Mesendoderm (in vitro differentiated cells): ENCODE measurements at regions not wholly inside any gene's neighbourhood (a gene's known extent, or its start where the extent isn't known, plus 50 kb on each side); places are given as distances from the start of the nearest gene placed in this dataset.

Source experiments
- DNase-seq: peaks from one replicate; pipeline ENCODE4 v3.0.0; 2013
- H2AK5ac ChIP-seq: 2 replicates; pipeline ENCODE4 v1.6.1; 2013; ENCODE audit warnings: low read length, inconsistent platforms
- H2BK120ac ChIP-seq: 2 replicates; pipeline ENCODE4 v1.6.1; 2013; ENCODE audit warnings: low read depth, mild to moderate bottlenecking, low read length, moderate library complexity, mixed read lengths
- H2BK15ac ChIP-seq: replicated peaks from 2 replicates; pipeline ENCODE4 v1.6.1; 2013; ENCODE audit warnings: low read depth, mild to moderate bottlenecking, moderate library complexity
- H2BK5ac ChIP-seq: 2 replicates; pipeline ENCODE4 v1.6.1; 2013; ENCODE audit warnings: low read length, inconsistent platforms
- H3K18ac ChIP-seq: 2 replicates; pipeline ENCODE4 v1.6.1; 2013; ENCODE audit warnings: mild to moderate bottlenecking, low read length, mixed read lengths
- H3K23ac ChIP-seq: one replicate; pipeline ENCODE4 v1.6.1; 2013; ENCODE audit warnings: low read length
- H3K27ac ChIP-seq: 2 replicates; pipeline ENCODE4 v1.5.1; 2013; ENCODE audit warnings: low read depth, mild to moderate bottlenecking, inconsistent platforms, low read length, moderate library complexity
- H3K27me3 ChIP-seq: 2 replicates; pipeline ENCODE4 v1.6.1; 2013; ENCODE audit warnings: low read length, control low read depth, mild to moderate bottlenecking, inconsistent platforms; ENCODE audit not compliant: insufficient read depth, poor library complexity
- H3K36me3 ChIP-seq: 2 replicates; pipeline ENCODE4 v1.6.1; 2013; ENCODE audit warnings: low read length, inconsistent platforms; ENCODE audit not compliant: control insufficient read depth, insufficient read depth
- H3K4ac ChIP-seq: one replicate; pipeline ENCODE4 v1.6.1; 2013; ENCODE audit warnings: low read depth, mild to moderate bottlenecking, low read length, moderate library complexity
- H3K4me1 ChIP-seq: 2 replicates; pipeline ENCODE4 v1.6.1; 2013; ENCODE audit warnings: low read depth, low read length, inconsistent platforms; ENCODE audit not compliant: control insufficient read depth
- H3K4me2 ChIP-seq: 2 replicates; pipeline ENCODE4 v1.6.1; 2013; ENCODE audit warnings: low read length
- H3K4me3 ChIP-seq: 2 replicates; pipeline ENCODE4 v1.5.1; 2013; ENCODE audit warnings: mild to moderate bottlenecking, low read length
- H3K56ac ChIP-seq: one replicate; pipeline ENCODE4 v1.6.1; 2013; ENCODE audit warnings: low read length
- H3K79me1 ChIP-seq: 2 replicates; pipeline ENCODE4 v1.6.1; 2013; ENCODE audit warnings: low read length, inconsistent platforms
- H3K79me2 ChIP-seq: 2 replicates; pipeline ENCODE4 v1.6.1; 2013; ENCODE audit warnings: mild to moderate bottlenecking, low read length; ENCODE audit not compliant: control insufficient read depth, insufficient read depth
- H3K9ac ChIP-seq: 2 replicates; pipeline ENCODE4 v1.6.1; 2013; ENCODE audit warnings: low read length, inconsistent platforms
- H4K5ac ChIP-seq: one replicate; pipeline ENCODE4 v1.6.1; 2013; ENCODE audit warnings: low read length
- H4K8ac ChIP-seq: one replicate; pipeline ENCODE4 v1.6.1; 2013; ENCODE audit warnings: low read depth, mild to moderate bottlenecking, control low read depth, low read length, moderate library complexity
- WGBS: extraction: QIAGEN DNeasy Blood & Tissue Kit; methylation state at CpG from one replicate; pipeline ENCODE4 v1.1.7; 2013; ENCODE audit warnings: low lambda C conversion rate, missing lambda C conversion rate; ENCODE audit not compliant: insufficient coverage; ENCODE audit errors: extremely low coverage; 5-methylcytosine and 5-hydroxymethylcytosine counted together

DNA sequence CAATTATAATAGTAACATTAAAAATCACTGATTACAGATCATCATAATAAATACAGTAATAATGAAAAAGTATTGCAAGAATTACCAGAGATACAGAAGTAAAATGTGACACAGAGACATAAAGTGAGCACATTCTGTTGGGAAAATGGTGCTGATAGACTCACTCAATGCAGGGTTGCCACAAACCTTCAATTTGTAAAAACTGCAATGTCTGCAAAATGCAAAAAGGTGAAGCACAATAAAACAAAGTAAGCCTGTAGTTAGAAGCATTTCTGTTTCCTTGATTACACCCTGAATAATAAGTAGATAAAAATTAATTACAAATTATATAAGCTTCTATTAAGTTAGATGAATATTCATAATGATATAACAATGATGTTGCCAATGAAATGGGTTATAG lies 736.2 kb upstream of the CHD1 start:
- Histone ChIP-seq H3K4me3 (no peak overlapping the region), H3K18ac (no peak overlapping the region), H3K9ac (no peak overlapping the region), H3K4ac (no peak overlapping the region), H3K4me1 (no peaks in the 10 kb centered on the region), H4K8ac (no peak overlapping the region), H3K4me2 (no peak overlapping the region), H2BK120ac (no peak overlapping the region), H3K56ac (no peak overlapping the region), H3K23ac (no peak overlapping the region), H2BK5ac (no peak overlapping the region), H3K79me2 (no peaks in the 10 kb centered on the region), H3K27me3 (no peaks in the 10 kb centered on the region), H3K27ac (no peak overlapping the region), H4K5ac (no peak overlapping the region), H3K79me1 (no peaks in the 10 kb centered on the region), H2BK15ac (no peak overlapping the region), H2AK5ac (no peak overlapping the region), H3K36me3 (no peaks in the 10 kb centered on the region)
- no peak for DNase-seq

DNA sequence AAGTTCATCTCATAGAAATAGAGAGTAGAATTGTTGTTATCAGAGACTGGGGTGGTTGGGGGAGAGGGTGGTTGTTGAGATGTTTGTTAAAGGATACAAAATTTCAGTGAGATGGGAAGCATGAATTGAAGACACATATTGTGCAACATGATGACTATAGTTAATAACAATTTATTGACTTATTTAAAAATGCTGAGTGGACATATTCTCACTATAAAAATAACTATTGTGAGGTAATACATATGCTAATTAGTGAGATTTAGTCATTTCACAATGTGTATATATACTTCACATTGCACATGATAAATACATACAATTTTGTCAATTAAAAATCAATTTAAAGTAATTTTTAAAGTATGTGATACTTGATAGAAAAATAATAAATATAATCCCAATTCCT lies 722.5 kb upstream of the CHD1 start:
- H3K56ac ChIP-seq: no peak overlapping the region
- H3K9ac ChIP-seq: no peak overlapping the region
- no peak overlapping the region for H4K5ac ChIP-seq
- no peaks in the 10 kb centered on the region for H3K79me1 ChIP-seq
- no peak overlapping the region for H3K27ac ChIP-seq
- DNase-seq: no peak
- no peak overlapping the region for H2BK5ac ChIP-seq
- no peak overlapping the region for H2AK5ac ChIP-seq
- no peak overlapping the region for H2BK15ac ChIP-seq
- H3K79me2 ChIP-seq: no peaks in the 10 kb centered on the region
- no peak overlapping the region for H2BK120ac ChIP-seq
- no peaks in the 10 kb centered on the region for H3K27me3 ChIP-seq
- H4K8ac ChIP-seq: no peak overlapping the region
- H3K4me2 ChIP-seq: no peak overlapping the region
- H3K4me1 ChIP-seq: no peaks in the 10 kb centered on the region
- no peak overlapping the region for H3K18ac ChIP-seq
- H3K4ac ChIP-seq: no peak overlapping the region
- H3K36me3 ChIP-seq: no peaks in the 10 kb centered on the region
- no peak overlapping the region for H3K23ac ChIP-seq
- no peak overlapping the region for H3K4me3 ChIP-seq

DNA sequence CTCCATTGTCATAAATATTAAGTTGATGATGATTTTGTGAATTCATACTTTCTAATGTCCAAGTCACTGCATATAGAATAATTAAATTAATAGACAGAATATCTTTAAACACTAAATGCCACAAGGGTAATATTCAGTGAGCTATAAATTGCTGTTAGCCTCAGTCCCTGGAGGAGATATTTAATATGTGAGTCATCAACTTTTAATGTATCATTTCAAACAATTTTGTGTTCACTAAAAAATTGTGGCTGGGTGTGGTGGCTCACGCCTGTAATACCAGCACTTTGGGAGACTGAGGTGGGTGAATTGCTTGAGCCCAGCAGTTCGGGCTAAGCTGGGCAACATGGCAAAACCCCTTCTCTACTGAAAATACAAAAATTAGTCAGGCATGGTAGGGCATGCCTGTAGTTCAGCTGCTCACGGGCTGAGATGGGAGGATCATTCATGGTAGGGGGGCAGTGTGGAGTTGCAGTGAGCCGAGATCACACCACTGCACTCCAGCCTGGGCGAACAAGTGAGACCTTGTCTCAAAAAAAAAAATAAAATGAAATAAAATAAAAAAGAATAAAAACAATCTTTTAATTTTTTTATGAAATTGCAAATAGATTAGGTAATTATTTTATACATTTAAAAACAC lies 717.3 kb upstream of the CHD1 start:
- Histone ChIP-seq H2BK5ac (no peak overlapping the region), H3K79me1 (no peaks in the 10 kb centered on the region), H3K18ac (no peak overlapping the region), H2BK15ac (no peak overlapping the region), H3K4me3 (no peak overlapping the region), H3K4ac (no peak overlapping the region), H2AK5ac (no peak overlapping the region), H3K79me2 (no peaks in the 10 kb centered on the region), H4K5ac (no peak overlapping the region), H3K27ac (no peak overlapping the region), H4K8ac (no peak overlapping the region), H3K23ac (no peak overlapping the region), H2BK120ac (no peak overlapping the region), H3K4me1 (no peaks in the 10 kb centered on the region), H3K56ac (no peak overlapping the region), H3K4me2 (no peak overlapping the region), H3K27me3 (no peaks in the 10 kb centered on the region), H3K36me3 (no peaks in the 10 kb centered on the region), H3K9ac (no peak overlapping the region)
- no CpG with 5 or more reads among the region's 5 CpGs for WGBS
- DNase-seq: peak; percentile 6

DNA sequence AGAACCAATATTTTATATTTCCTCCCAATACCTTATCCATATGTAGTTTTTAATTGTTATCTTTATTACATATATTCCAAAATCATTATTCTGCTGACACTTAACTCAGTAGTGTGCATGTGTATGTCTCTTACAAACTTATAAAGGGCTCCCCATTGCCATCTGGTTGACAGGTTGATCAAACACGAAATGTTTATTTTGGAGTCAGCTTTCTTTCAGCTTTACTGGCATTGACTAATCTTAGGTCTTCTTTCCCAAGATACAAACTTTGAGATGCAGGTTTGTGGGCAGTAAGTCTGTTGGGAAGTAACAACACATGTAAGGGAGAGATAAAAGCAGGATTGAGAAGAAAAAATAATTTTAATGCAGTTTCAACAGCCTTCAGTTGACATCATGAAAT lies 716.0 kb upstream of the CHD1 start:
- Histone ChIP-seq H4K5ac (no peak overlapping the region), H3K27me3 (no peaks in the 10 kb centered on the region), H3K23ac (no peak overlapping the region), H3K27ac (no peak overlapping the region), H3K4me1 (no peaks in the 10 kb centered on the region), H3K4me3 (no peak overlapping the region), H3K79me2 (no peaks in the 10 kb centered on the region), H2BK5ac (no peak overlapping the region), H4K8ac (no peak overlapping the region), H3K79me1 (no peaks in the 10 kb centered on the region), H3K18ac (no peak overlapping the region), H3K4ac (no peak overlapping the region), H2AK5ac (no peak overlapping the region), H3K56ac (no peak overlapping the region), H2BK120ac (no peak overlapping the region), H3K4me2 (no peak overlapping the region), H3K9ac (no peak overlapping the region), H3K36me3 (no peaks in the 10 kb centered on the region), H2BK15ac (no peak overlapping the region)
- no peak for DNase-seq
- WGBS: no CpG with 5 or more reads among the region's 1 CpG

DNA sequence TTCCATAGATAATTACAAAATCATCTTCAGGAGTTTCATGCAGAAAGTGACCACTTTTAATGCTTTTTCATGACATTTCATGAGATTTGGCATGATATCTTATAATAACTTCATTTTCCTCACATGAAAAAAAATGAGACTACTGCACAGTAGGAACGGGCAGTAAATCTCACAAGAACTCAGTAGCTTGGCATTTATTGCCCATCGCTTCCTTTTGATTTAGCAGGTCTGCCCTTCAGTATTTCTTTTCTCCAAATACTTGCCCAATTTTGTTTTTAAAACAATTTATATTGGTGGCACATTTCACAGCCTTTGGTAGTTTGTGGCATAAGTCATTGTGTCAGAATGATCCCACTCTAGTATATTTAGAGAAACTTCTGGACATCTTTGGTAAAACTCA lies 711.8 kb upstream of the CHD1 start:
- no CpG with 5 or more reads among the region's 2 CpGs for WGBS

DNA sequence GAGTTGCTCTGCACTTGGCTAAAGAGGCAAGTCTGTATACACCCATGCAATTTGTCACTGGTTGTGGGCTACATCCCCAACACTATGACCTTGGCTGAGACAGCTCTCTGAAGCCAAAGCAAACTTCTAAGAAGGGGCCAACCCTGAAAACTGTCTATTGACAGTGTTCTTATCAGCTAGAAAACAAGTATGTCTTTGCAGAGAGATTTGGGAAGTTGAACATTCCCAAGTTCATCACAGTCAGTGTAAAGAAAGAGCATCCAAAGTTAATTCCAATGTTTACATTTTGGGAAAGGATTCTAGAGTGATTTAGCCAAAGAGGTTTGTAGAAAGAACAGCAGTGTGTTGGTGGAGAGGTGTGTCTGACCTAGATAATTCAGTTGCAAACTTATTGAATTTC lies 711.1 kb upstream of the CHD1 start:
- no peak for DNase-seq
- Histone ChIP-seq H3K23ac (no peak overlapping the region), H3K27ac (no peak overlapping the region), H3K9ac (no peak overlapping the region), H3K18ac (no peak overlapping the region), H3K36me3 (no peaks in the 10 kb centered on the region), H3K4me2 (no peak overlapping the region), H3K27me3 (no peaks in the 10 kb centered on the region), H3K4me3 (no peak overlapping the region), H4K5ac (no peak overlapping the region), H3K79me1 (no peaks in the 10 kb centered on the region), H2BK5ac (no peak overlapping the region), H2BK15ac (no peak overlapping the region), H3K4ac (no peak overlapping the region), H3K56ac (no peak overlapping the region), H4K8ac (no peak overlapping the region), H2AK5ac (no peak overlapping the region), H2BK120ac (no peak overlapping the region), H3K4me1 (no peaks in the 10 kb centered on the region), H3K79me2 (no peaks in the 10 kb centered on the region)

More for the DNA sequence above, 711.8 kb upstream of the CHD1 start:
- Histone ChIP-seq H3K4me2 (no peak overlapping the region), H4K8ac (no peak overlapping the region), H2AK5ac (no peak overlapping the region), H3K27ac (no peak overlapping the region), H3K79me1 (no peaks in the 10 kb centered on the region), H3K4ac (no peak overlapping the region), H3K4me3 (no peak overlapping the region), H2BK120ac (no peak overlapping the region), H3K4me1 (no peaks in the 10 kb centered on the region), H3K79me2 (no peaks in the 10 kb centered on the region), H3K56ac (no peak overlapping the region), H3K9ac (no peak overlapping the region), H2BK15ac (no peak overlapping the region), H3K23ac (no peak overlapping the region), H3K27me3 (no peaks in the 10 kb centered on the region), H2BK5ac (no peak overlapping the region), H4K5ac (no peak overlapping the region), H3K36me3 (no peaks in the 10 kb centered on the region), H3K18ac (no peak overlapping the region)
- DNase-seq: no peak
